ENCODE measurements at regions not wholly inside any gene's neighbourhood (a gene's known extent, or its start where the extent isn't known, plus 50 kb on each side); places are given as distances from the start of the nearest gene placed in this dataset.

DNA sequence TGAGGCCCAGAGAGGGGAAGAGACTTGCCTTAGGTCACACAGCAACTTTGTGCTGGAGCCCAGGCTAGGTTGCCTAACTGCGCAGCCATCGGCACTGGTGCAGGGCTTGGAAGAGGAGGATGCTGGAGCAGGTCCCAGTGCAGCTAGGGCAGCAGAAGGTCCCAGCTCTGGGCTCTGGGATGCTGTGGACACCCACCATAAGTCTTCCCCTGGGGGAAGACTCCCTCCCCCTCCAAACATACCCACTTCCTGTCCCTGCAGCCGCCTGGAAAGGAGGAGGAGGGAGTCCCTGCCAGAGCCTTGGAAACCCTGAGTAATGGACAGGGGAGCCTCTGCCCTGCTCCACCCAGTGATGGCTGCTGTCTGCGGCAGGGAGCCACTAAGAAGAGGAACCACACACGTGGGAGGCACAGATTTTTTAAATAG lies 93.6 kb downstream of the NCR2 start:
- DNase-seq (ENCODE audit: low read depth): peak; percentile 12

DNA sequence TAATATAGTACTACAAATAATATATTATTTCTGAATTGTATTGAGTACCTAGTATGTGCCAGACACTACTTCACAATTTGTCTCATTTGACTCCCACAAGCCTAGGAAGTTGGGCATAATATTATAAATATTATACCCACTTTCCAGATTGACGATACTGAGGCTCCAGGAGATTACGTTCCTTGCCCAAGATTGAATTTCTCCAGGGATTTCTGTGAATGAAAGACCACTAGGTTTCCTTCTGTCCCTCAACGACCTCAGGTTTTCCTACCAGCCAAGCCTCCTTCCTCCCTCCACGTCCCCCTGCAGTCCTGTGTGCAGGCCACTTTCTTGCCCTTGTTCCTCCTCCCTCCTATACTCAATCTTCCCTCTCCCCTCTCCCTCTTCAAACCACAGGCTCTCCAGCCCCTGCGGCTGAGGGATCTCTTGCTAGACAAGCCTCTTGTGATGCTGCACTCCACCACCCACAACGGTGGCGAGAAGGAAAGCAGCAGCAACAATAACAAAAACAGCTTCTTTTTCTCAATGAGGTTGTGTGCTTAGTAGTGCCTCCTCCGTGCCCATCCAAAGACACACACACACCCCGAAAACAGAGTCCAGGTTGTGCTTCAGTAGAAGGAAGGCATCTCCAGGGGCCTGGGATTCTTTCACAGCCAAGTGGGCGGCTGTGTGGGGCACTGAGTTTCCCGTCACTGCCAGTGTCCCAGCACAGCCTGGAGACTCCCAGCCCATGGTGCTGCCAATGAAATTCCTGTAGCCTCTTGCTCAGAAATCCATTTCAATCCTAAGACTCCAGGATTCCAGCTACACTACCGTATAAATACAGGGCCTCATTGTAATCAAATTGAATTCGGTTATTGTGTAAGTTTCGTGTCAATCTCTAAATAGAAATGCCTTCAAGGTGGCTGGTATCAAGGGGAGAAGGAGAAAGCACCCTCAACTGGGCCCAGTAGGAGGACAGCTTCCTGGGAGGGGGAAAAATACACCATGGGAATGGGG lies 94.4 kb downstream of the NCR2 start:
- no peak for DNase-seq (ENCODE audit: low read depth)

DNA sequence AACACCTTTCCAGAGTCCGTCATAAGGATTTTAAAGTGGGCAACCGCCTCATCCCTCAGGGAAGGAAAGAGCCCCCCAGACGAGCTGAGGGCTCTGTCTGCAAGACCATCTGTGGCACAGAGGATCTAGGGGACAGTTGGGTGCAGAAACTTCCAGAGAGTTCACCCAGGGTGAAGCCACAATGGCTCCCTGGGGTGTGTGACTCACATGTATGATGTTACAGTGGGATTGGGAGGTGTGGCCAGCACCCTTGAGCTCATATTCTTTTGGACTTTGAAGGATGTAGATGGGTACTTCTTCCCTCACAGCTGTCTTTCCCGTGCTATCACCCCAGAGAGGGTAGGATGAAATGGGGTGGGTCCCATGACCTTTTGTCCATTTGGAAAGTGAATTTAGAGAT lies 95.5 kb downstream of the NCR2 start:
- peak; percentile 82 for DNase-seq (ENCODE audit: low read depth)

DNA sequence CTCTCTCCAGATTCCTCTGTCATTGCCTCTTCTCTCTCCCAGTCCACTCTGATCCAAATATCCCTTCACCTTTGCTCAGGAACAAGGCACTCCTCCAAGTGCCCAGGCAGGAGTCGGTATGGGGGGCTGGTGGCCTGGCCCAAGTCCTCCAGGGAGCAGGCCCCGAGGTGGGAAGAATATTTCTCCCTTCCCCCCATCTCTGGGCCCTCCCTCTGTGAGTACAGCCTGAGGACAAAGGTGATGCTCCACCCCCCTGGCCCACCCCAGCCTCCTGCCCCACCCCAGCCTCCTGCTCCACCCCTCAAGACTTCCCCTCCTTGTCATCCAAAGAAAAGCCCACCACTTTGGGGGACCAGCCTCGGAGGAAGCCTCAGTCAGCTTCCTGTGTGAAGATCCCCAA lies 96.9 kb downstream of the NCR2 start:
- no peak for DNase-seq (ENCODE audit: low read depth)

DNA sequence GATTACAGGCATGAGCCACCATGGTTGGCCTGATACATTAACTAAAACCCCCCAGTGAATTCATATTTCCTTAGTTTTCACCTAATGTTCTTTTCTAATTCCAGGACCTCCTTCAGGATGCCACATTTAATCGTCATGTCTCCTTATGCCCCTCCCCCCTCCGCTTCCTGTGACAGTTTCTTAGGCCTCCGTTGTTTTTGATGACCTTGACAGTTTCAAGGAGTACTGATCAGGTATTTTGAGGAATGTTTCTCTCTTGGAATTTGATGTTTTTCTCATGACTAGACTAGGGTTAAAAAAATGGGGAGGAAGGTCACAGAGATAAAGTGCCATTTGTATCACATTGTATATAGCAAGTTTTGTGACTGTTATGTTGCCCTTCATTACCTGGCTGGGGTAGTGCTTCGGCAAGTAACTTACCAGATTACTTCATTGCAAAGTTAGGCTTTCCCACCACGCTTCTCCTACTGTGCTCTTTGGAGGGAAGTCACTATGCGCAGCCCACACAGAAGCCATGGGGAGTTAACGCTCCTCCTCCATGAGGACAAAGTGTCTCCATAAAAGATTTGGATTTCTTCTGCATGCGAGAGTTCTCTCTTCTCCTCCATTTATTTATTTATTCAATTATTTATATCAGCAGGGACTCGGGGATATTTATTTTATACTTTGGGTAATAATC lies 99.5 kb downstream of the NCR2 start:
- no peak for DNase-seq (ENCODE audit: low read depth)

DNA sequence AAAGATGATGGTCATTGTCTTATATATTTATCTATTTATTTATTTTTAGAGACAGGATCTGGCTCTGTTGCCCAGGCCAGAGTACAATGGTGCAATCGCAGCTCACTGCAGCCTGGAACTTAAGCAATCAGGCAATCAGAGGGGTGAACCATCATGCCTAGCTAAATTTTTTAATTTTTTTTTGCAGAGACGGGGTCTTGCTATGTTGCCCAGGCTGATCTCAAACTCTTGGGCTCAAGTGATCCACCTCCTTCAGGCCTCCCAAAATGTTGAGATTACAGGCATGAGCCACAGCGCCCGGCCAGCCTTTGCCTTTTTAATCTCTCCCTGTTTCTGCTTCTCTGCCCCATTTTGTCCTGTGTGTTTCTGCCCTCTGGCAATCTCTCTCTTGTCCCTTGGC lies 102.2 kb downstream of the NCR2 start:
- DNase-seq (ENCODE audit: low read depth): no peak

DNA sequence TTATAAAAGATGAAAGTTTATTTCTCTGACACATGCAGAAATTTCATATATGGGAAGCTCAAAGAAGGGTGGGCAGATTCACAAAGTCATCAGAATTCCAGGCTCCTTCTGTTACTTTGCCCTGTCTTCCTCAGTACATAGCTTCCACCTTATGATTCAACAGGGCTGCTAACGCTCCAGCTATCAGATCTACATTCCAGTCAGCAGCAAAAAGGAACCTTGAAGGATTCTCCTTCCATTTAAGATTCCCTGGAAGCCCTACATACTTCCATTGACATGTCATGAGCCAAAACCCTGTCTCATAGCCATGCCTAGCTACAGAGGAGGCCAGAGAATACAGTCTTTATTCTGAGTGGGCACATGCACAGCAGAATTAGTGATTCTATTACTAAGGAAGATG lies 103.3 kb downstream of the NCR2 start:
- DNase-seq (ENCODE audit: low read depth): no peak

DNA sequence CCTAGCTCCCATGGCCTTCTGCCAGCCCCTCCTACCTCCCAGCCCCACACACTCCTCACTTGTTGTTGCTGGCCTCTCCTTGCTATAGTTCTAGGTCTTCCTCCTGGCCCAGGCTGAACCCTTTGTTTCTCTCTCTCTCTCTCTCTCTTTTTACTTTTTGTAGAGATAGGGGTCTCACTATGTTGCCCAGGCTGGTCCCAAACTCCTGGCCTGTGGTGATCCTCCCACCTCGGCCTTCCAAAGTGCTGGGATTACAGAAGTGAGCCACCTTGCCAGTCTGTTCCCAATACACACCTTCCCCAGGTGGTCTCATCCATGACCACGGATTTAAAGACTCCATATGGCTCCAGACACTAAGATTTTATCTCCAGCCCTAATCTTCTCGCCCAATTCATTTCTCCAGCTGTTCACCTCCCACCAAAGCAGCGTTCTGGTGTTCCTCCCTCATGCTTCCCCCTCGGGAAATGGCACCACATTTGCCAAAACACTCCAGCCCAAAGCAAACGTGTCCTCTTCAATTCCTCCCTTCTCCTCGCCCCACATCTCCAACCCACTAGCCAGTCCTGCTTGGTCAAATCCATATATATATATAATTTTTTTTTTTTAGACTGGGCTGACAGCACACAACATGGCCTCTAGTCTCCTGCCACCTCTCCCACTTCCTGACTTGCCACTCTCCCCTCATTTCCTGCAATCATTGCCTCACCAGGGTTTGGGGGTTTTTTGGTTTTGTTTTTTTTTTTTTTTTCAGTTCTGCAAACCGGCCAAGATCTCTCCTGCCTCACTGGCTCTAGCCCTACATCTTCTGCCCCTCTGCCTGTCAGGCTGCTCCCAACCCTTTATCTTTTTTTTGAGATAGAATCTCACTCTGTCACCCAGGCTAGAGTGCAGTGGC lies 104.4 kb downstream of the NCR2 start:
- DNase-seq (ENCODE audit: low read depth): no peak

DNA sequence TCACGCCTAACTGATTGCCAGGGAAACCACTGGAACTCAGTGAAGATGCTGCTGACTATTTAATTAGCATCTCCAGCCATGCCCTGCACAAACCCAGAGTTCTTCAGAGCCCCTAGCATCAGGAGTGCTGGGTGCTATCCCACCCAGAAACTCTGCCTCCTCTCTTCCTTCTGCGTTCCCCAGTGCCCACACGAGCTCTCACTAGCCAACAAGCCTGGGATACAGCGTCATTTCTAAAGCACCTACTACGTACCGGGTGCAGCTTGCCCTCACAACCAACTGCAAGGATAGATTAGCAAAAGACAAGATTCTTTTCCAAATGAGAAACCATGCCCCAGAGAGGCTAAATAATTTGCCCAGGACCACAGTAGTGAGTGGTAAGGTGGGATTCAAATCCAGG lies 105.2 kb upstream of the FOXP4 start:
- no peak for DNase-seq (ENCODE audit: low read depth)

DNA sequence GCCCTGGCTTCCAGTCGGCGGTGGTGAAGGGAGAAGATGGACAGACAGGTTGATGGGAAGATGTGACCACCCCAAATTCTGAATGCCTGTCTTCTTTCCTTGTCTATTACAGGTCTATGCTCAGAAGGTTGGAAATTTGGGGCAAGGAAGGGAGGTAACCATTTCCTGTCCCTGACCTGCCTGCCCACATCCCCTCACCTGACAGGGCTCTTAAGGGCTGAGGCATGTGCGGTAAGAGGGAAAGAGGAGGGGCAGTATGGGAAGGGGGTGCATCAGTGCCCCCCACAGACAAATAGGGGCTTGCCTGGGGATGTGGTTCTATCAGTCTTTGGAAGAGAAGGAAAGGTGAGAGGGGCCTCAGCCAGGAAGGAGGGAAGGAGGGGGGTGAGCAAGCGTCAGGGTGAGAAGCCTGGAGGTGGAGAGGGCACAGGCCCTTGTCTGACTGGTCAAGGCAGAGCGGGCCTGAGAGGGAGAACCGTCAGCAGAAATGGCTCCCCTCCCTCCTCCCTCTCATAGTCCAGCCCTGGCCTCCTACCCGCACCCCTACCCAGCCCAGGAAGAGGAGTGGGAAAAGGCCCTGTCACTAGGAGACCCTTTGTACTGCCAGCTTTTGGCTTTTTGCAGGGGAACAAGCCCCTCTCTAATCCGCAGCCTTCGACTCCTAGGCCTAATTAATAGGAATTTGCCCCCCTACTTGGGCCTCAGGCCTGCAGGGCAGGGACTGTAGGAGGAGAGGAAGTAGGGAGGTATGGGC lies 104.4 kb upstream of the FOXP4 start:
- no peak for DNase-seq (ENCODE audit: low read depth)

DNA sequence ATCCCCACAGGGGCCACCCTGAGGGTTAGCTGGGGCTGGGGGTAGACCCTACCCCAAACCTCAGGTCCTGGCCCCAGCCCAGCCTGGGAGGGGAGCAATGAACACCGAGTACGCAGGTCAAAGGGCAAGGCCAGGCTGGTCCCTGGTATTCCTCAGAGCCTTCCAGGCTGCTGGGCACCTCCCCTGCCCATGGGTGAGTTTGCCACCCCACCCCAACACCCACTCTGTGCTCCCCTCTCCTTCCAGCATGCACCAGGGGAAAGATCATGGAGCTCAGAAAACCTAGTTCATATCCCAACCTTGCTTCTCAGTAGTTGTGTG lies 103.9 kb upstream of the FOXP4 start:
- no peak for DNase-seq (ENCODE audit: low read depth)

DNA sequence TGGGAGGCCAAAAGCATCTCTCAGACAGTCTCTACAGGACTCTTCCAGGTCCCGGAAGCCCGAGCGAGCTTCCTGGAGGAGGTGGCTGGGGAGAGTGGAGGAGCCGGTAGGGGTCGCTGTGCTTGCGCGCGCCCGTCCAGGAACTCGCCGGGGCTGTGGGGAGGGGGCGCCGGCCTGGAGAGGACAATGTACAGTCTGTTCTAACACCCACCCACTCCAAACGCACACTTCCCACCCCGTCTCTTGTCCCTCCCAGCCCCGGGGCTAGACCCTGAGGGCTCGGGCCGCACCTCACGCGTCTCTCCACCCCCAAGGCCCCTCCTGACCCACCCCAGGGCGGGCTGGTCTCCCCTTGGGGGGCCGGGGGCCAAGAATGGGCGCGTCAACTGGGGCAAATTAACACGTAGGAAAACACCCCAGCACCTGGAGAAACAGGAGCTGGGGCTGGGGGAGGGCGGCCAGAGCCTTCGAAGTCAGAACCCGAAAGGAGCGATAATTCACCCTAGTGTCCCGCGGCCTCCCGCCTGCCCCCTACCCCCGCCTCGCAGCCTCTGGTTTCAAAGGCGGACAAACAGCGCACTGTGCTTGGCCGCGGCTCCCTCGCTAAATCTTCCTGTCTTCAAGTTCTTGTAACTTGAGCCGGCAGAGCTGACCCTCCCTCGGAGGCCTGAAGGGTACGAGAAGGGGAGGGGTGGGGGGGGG lies 103.2 kb upstream of the FOXP4 start:
- DNase-seq (ENCODE audit: low read depth): no peak

DNA sequence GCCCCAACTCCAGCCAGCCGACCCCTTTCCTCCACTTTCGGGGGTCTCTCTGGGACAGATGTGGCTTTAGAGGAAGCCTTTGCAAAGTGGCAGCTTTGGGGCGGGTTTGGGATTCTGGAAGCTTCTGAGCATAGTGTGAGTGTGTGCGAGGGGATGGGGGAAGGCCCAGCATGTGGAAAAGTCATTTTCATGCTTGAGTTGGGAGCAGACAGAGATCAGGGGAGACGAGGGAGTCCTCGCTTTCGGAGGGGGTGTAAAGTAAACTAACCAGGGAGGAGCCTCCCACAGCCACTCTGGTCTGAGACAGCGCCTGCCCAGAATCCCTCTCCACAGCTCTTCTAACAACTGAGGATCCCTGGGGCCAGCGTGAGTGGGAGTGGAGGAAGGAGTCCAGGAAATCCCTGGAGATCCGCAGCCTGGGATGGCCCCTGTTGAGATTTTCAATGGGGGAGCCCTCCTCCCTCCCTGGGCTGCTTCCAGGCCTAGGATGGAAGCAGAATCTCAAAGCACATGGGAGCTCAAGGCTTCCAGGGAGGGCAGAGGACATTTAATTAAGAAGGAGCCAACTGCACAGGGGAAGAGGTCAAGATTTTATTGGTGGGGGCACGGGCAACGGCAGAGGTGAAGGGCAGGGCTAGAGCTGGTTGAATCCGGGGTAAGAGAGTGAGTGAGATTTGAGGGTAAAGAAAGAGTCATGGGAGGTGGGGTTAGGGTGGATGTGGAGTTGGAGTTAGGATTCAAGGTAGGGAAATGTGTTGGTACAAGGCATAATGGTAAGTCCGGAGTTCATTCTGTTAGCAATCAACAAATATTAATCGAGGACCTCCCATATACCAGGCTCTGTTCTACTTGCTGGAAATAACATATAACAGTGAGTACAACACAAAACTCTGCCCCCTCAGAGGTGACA lies 102.3 kb upstream of the FOXP4 start:
- no peak for DNase-seq (ENCODE audit: low read depth)

DNA sequence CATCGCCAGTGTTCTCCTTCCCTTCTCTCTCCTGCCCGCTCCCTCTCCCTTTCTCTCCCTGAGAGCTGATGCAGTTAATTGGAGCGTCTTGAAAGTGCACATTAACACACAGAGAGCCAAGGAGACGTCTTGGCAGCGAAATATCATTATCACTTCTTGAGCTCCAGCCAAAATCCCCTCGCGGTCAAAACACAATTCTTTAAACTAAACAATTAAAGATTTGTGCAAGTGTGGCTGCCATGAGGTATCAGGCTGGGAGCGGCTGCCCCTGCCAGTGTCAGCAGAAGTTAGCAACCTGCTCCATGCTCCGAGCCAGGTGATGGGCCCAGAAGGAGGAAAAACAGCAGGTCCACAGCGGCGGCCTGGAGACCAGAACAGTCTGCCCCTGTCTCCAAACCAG lies 100.9 kb upstream of the FOXP4 start:
- DNase-seq (ENCODE audit: low read depth): no peak

DNA sequence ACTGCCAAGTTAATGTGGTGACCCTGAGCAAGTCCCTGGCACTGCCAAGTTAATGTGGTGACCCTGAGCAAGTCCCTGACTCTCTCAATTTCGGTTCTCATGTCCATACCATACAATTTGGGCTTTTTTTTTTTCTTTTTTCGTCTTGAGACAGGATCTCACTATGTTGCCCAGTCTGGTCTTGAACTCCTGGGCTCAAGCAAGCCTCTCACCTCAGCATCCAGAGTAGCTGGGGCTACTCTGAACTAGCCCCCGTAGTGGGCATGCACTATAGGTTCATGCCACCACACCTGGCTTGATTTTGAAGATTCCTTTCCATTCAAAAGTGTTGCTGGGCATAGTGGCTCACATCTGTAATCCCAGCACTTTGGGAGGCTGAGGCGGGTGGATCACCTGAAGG lies 100.0 kb upstream of the FOXP4 start:
- no peak for DNase-seq (ENCODE audit: low read depth)

DNA sequence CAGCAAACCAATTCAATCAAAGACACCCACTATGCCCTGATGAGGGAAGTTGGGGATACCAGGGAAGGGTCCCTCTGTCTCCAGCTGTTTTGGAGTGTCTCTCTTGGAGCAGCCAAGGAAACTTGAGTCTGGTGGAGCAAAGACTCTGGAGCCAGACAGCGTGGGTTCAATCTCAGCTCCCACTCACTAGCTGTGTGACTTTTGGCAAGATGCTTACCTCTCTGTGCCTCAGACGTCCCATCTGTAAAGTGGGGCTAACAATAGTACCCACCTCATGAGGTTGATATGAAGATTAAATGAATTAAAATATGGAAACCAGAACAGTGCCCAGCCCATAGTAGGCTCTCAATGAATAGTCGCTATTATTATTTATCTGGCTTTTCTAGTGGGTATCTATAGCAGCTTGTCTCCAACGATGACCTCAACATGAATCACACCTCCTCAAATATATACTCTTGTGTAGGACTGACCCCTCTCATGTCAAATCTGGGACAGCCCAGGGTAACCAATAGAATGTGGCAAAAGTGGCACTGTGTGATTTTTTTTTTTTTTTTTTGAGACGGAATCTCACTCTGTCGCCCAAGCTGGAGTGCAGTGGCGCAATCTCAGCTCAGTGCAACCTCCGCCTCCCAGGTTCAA lies 99.2 kb upstream of the FOXP4 start:
- DNase-seq (ENCODE audit: low read depth): no peak

DNA sequence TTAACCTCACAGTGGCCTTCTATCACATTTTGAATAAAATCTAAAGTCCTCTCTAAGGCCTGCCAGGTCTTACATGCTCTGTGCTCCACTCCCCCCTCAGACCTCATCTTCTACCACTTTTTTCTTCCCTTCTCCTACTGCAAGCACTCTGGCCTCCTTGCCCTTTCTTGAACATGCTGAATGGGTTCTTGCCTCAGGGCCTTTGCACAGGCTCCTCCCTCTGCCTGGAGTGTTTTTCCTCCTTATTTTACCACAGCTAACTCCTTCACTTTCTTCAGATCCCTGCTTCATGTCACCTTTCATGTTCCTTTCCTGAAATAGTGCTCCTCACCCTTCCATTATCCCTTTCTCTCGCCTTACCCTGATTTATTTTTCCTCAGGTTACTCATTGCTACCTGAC lies 97.9 kb upstream of the FOXP4 start:
- DNase-seq (ENCODE audit: low read depth): no peak

DNA sequence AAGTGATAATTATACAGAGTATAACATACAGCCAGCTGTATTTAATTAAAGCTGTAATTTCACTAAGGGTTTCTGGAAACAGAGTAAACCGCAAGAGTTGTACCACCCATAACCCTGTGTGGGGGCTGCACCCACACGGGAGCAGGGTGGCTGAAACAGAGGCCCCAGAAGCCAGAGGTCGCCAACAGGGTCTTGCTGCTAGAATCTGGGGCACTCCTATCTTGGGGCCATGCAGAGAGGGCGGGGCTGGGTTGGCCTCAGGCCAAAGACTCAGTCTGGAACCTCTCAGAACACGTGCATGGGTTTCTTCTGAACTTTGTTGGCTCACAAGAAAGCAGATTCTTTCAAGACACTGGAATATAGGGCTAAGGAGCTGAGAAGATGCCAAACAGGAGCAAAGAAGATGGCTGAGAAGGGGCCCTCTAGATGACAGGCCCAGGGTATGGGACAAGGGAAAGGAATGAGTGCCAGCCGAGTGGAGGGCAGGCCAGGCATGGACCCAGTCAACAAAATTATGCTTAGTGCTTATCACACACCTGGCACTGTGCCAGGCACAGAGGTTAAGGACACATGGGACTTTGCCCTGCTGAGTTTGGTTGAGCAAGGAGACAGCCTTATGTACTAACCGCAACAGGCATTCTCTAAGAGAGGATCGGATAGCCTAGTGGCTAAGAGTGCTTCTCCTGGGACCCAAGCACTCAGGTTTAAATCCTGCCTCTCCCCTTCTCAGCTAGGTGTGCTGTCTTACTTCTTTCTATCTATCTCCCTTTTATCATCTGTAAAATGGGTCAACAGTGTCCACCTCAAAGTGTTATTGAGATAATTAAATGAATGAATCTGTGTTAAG lies 96.6 kb upstream of the FOXP4 start:
- DNase-seq (ENCODE audit: low read depth): no peak

Data from LHCN-M2 (cell line).